ENCODE measurements at regions not wholly inside any gene's neighbourhood (a gene's known extent, or its start where the extent isn't known, plus 50 kb on each side); places are given as distances from the start of the nearest gene placed in this dataset.

- TF ChIP-seq CTCF (conservative IDR thresholded peaks at IDR 0.05; ENCODE audit: low read length) (no peak), EZH2phosphoT487 (IDR thresholded peaks at IDR 0.05; ENCODE audit: borderline replicate concordance) (no peak)
These were observed 66.9 kb upstream of the NTRK3 start for GRCh38 chr15:88323468-88323867.

Data from Loucy (cell line).